H9 (cell line): ENCODE measurements at regions not wholly inside any gene's neighbourhood (a gene's known extent, or its start where the extent isn't known, plus 50 kb on each side); places are given as distances from the start of the nearest gene placed in this dataset.

Experiments used
- DNase-seq: peaks from one replicate; pipeline ENCODE4 v3.0.0-alpha.2; 2017
- H2AFZ ChIP-seq: one replicate; pipeline ENCODE4 v1.6.1; 2013; ENCODE audit warnings: mild to moderate bottlenecking, low read length, control low read depth, moderate library complexity
- H2AK5ac ChIP-seq: 2 replicates; pipeline ENCODE4 v1.6.1; 2013; ENCODE audit warnings: low read length, control low read depth, mixed read lengths; ENCODE audit not compliant: insufficient read length
- H2BK120ac ChIP-seq: one replicate; pipeline ENCODE4 v1.6.1; 2013; ENCODE audit warnings: low read depth, mild to moderate bottlenecking, low read length, control low read depth, inconsistent platforms; ENCODE audit not compliant: poor library complexity, severe bottlenecking
- H2BK12ac ChIP-seq: 2 replicates; pipeline ENCODE4 v1.6.1; 2013; ENCODE audit warnings: low read length, control low read depth, mixed read lengths, low read depth; ENCODE audit not compliant: insufficient read length
- H2BK15ac ChIP-seq: 2 replicates; pipeline ENCODE4 v1.6.1; 2013; ENCODE audit warnings: low read depth, low read length, control low read depth
- H2BK20ac ChIP-seq: one replicate; pipeline ENCODE4 v1.6.1; 2013; ENCODE audit warnings: low read depth, mild to moderate bottlenecking, low read length, control low read depth, inconsistent platforms; ENCODE audit not compliant: poor library complexity, severe bottlenecking
- H2BK5ac ChIP-seq: 2 replicates; pipeline ENCODE4 v1.6.1; 2013; ENCODE audit warnings: low read length, control low read depth, mixed read lengths; ENCODE audit not compliant: insufficient read length
- H3K14ac ChIP-seq: 2 replicates; pipeline ENCODE4 v1.6.1; 2013; ENCODE audit warnings: low read length, control low read depth; ENCODE audit not compliant: insufficient read depth
- H3K18ac ChIP-seq: 2 replicates; pipeline ENCODE4 v1.6.1; 2013; ENCODE audit warnings: low read depth, mild to moderate bottlenecking, mixed read lengths, low read length, control low read depth; ENCODE audit not compliant: insufficient read length
- H3K23ac ChIP-seq: 2 replicates; pipeline ENCODE4 v1.6.1; 2013; ENCODE audit warnings: low read length, control low read depth, mixed read lengths, low read depth; ENCODE audit not compliant: insufficient read length
- H3K23me2 ChIP-seq: 2 replicates; pipeline ENCODE4 v1.6.1; 2013; ENCODE audit warnings: low read depth, mild to moderate bottlenecking, mixed read lengths, low read length, control low read depth; ENCODE audit not compliant: insufficient read length, poor library complexity, severe bottlenecking
- H3K27ac ChIP-seq: 2 replicates; pipeline ENCODE4 v1.5.1; 2013; ENCODE audit warnings: low read length, control low read depth, mixed read lengths, low read depth; ENCODE audit not compliant: insufficient read length
- H3K27me3 ChIP-seq: 2 replicates; pipeline ENCODE4 v1.6.1; 2013; ENCODE audit warnings: low read length, control low read depth, inconsistent platforms; ENCODE audit not compliant: insufficient read depth
- H3K4ac ChIP-seq: 2 replicates; pipeline ENCODE4 v1.6.1; 2013; ENCODE audit warnings: low read depth, mild to moderate bottlenecking, control low read depth, inconsistent platforms, low read length, moderate library complexity
- H3K4me1 ChIP-seq: 2 replicates; pipeline ENCODE4 v1.6.1; 2013; ENCODE audit warnings: low read length, control low read depth, inconsistent platforms; ENCODE audit not compliant: insufficient read depth
- H3K4me2 ChIP-seq: 2 replicates; pipeline ENCODE4 v1.6.1; 2013; ENCODE audit warnings: low read length, control low read depth, mixed read lengths; ENCODE audit not compliant: insufficient read length, insufficient read depth
- H3K56ac ChIP-seq: 2 replicates; pipeline ENCODE4 v1.6.1; 2013; ENCODE audit warnings: low read depth, mild to moderate bottlenecking, mixed read lengths, low read length, control low read depth; ENCODE audit not compliant: insufficient read length
- H3K79me1 ChIP-seq: 2 replicates; pipeline ENCODE4 v1.6.1; 2013; ENCODE audit warnings: low read depth, mild to moderate bottlenecking, moderate library complexity, low read length, control low read depth, inconsistent platforms; ENCODE audit not compliant: insufficient read depth, poor library complexity, severe bottlenecking
- H3K79me2 ChIP-seq: 2 replicates; pipeline ENCODE4 v1.6.1; 2013; ENCODE audit warnings: low read length, control low read depth, inconsistent platforms; ENCODE audit not compliant: insufficient read depth
- H3K9ac ChIP-seq: 2 replicates; pipeline ENCODE4 v1.6.1; 2013; ENCODE audit warnings: low read length, control low read depth, mixed read lengths; ENCODE audit not compliant: insufficient read length; ENCODE audit errors: extremely low read depth
- H3K9me3 ChIP-seq: one replicate; pipeline ENCODE4 v1.6.1; 2013; ENCODE audit warnings: low read depth, low read length, inconsistent platforms; ENCODE audit not compliant: control insufficient read depth
- H3T11ph ChIP-seq: one replicate; pipeline ENCODE4 v1.6.1; 2013; ENCODE audit warnings: mild to moderate bottlenecking, low read length, control low read depth, inconsistent platforms
- H4K20me1 ChIP-seq: one replicate; pipeline ENCODE4 v1.6.1; 2013; ENCODE audit not compliant: control insufficient read depth, insufficient read length, insufficient read depth
- H4K5ac ChIP-seq: 2 replicates; pipeline ENCODE4 v1.6.1; 2013; ENCODE audit warnings: low read depth, mild to moderate bottlenecking, mixed read lengths, low read length, control low read depth; ENCODE audit not compliant: insufficient read length
- H4K8ac ChIP-seq: replicated peaks from 2 replicates; pipeline ENCODE4 v1.6.1; 2013; ENCODE audit warnings: low read length, control low read depth, mixed read lengths, low read depth; ENCODE audit not compliant: insufficient read length
- H4K91ac ChIP-seq: 2 replicates; pipeline ENCODE4 v1.6.1; 2013; ENCODE audit warnings: low read depth, mild to moderate bottlenecking, moderate library complexity, mixed read lengths, low read length, control low read depth; ENCODE audit not compliant: insufficient read length
- H3K27ac Mint-ChIP-seq, 3 experiments: 2 replicates in 2 of 3; 3 replicates in 1 of 3; pipeline ENCODE4 v1.8.0; 2020 to 2021; ENCODE audit warnings: mixed read lengths in 3 of 3, mild to moderate bottlenecking in 1 of 3, moderate library complexity in 1 of 3
- H3K27me3 Mint-ChIP-seq: 2 replicates; pipeline ENCODE4 v1.8.0; 2021; ENCODE audit warnings: low read depth, mild to moderate bottlenecking, moderate library complexity, mixed read lengths
- H3K36me3 Mint-ChIP-seq, 3 experiments: 2 replicates in 2 of 3; 3 replicates in 1 of 3; pipeline ENCODE4 v1.8.0; 2020 to 2021; ENCODE audit warnings: low read depth in 3 of 3, mixed read lengths in 3 of 3; ENCODE audit not compliant: insufficient read depth in 1 of 3
- H3K4me1 Mint-ChIP-seq, 2 experiments: 2 replicates each; pipeline ENCODE4 v1.8.0; 2020; ENCODE audit warnings: mixed read lengths in 2 of 2
- H3K4me3 Mint-ChIP-seq, 2 experiments: 2 replicates in 1 of 2; 3 replicates in 1 of 2; pipeline ENCODE4 v1.8.0; 2020 to 2021; ENCODE audit warnings: mild to moderate bottlenecking in 2 of 2, mixed read lengths in 2 of 2, moderate library complexity in 1 of 2
- H3K9me3 Mint-ChIP-seq, 2 experiments: 2 replicates in 1 of 2; 3 replicates in 1 of 2; pipeline ENCODE4 v1.8.0; 2020; ENCODE audit warnings: mild to moderate bottlenecking in 2 of 2, mixed read lengths in 2 of 2, moderate library complexity in 1 of 2
- WGBS: extraction: QIAGEN DNeasy Blood & Tissue Kit; methylation state at CpG from one replicate; pipeline ENCODE4 v1.1.7; 2013; ENCODE audit warnings: missing lambda C conversion rate, low lambda C conversion rate, mixed read lengths; ENCODE audit not compliant: insufficient read length; ENCODE audit errors: extremely low coverage; 5-methylcytosine and 5-hydroxymethylcytosine counted together
- TF ChIP-seq, protein P1 (sequence below): fragments of 200-600 bp; sonication (generic); conservative IDR thresholded peaks from 3 replicates; pipeline ENCODE4 v1.8.0; 2021; ENCODE audit warnings: antibody characterized with exemption, mild to moderate bottlenecking

DNA sequence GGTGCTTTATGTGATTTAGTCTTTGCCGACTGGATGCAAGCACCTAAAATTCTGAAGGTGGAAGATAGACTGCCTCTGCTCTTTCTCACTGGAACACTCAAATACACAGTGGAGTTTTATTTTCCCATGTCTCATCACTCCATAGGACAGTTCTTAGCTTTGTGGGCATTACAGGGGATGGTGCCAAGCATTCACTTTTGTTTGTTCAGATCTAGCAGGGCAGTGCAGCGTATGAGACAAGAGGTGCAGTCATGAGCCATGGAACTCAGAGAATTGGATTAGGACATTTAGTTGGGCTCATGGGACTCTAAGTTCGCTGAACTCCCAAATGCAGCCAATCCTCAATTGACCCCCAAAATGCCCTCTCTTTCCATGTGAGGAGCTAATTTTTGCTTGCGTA lies 1136.9 kb upstream of the PRKX start:
- Histone ChIP-seq H2BK20ac (no peak overlapping the region), H4K8ac (no peak overlapping the region)
- no CpG with 5 or more reads among the region's 4 CpGs for WGBS

More for the DNA sequence above, 1136.9 kb upstream of the PRKX start:
- Histone ChIP-seq H3K9ac (no peak overlapping the region), H3K4ac (no peak overlapping the region), H3T11ph (no peak overlapping the region), H4K20me1 (no peaks in the 10 kb centered on the region), H3K23me2 (no peaks in the 10 kb centered on the region), H3K23ac (no peak overlapping the region), H3K18ac (no peak overlapping the region), H3K27ac (no peak overlapping the region), H4K91ac (no peak overlapping the region), H3K79me2 (no peaks in the 10 kb centered on the region), H3K4me2 (no peak overlapping the region), H3K79me1 (no peaks in the 10 kb centered on the region), H3K4me1 (no peaks in the 10 kb centered on the region), H3K27me3 (no peaks in the 10 kb centered on the region), H2BK120ac (no peak overlapping the region), H3K14ac (no peak overlapping the region), H2AFZ (no peak overlapping the region), H2AK5ac (no peak overlapping the region), H2BK15ac (no peak overlapping the region), H2BK5ac (no peak overlapping the region), H3K9me3 (no peaks in the 10 kb centered on the region), H4K5ac (no peak overlapping the region), H3K56ac (no peak overlapping the region), H2BK12ac (no peak overlapping the region)
- TF ChIP-seq, protein P1, sequence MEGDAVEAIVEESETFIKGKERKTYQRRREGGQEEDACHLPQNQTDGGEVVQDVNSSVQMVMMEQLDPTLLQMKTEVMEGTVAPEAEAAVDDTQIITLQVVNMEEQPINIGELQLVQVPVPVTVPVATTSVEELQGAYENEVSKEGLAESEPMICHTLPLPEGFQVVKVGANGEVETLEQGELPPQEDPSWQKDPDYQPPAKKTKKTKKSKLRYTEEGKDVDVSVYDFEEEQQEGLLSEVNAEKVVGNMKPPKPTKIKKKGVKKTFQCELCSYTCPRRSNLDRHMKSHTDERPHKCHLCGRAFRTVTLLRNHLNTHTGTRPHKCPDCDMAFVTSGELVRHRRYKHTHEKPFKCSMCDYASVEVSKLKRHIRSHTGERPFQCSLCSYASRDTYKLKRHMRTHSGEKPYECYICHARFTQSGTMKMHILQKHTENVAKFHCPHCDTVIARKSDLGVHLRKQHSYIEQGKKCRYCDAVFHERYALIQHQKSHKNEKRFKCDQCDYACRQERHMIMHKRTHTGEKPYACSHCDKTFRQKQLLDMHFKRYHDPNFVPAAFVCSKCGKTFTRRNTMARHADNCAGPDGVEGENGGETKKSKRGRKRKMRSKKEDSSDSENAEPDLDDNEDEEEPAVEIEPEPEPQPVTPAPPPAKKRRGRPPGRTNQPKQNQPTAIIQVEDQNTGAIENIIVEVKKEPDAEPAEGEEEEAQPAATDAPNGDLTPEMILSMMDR: no peak
- no peak overlapping the region for H3K27ac Mint-ChIP-seq
- no peak for DNase-seq
- no peaks in the 10 kb centered on the region for H3K36me3 Mint-ChIP-seq
- H3K9me3 Mint-ChIP-seq: no peaks in the 10 kb centered on the region
- no peaks in the 10 kb centered on the region for H3K4me1 Mint-ChIP-seq
- no peak overlapping the region for H3K4me3 Mint-ChIP-seq
- no peaks in the 10 kb centered on the region for H3K27me3 Mint-ChIP-seq
